BJ (cell line): ENCODE measurements at regions not wholly inside any gene's neighbourhood (a gene's known extent, or its start where the extent isn't known, plus 50 kb on each side); places are given as distances from the start of the nearest gene placed in this dataset.

Experiments
- CTCF ChIA-PET: fragments of 350-600 bp; formaldehyde crosslinking; extraction: SDS; loops from one replicate; lab custom pipeline; 2021; ENCODE audit warnings: antibody characterized with exemption, inconsistent platforms; lab: Yijun Ruan, JAX
- POLR2A ChIA-PET: fragments of 300-600 bp; sonication (Branson Sonifier 250); formaldehyde crosslinking; extraction: SDS; loops from one replicate; lab custom pipeline; 2021; ENCODE audit warnings: antibody characterized with exemption; lab: Charles Lee
- DNase-seq: peaks from one replicate; pipeline ENCODE4 v3.0.0-alpha.2; 2011; ENCODE audit warnings: low read depth
- H3K27me3 ChIP-seq: 2 replicates; pipeline ENCODE4 v1.6.0; 2011; ENCODE audit warnings: low read length; ENCODE audit not compliant: control insufficient read depth, insufficient read depth
- H3K36me3 ChIP-seq: 2 replicates; pipeline ENCODE4 v1.5.1; 2011; ENCODE audit warnings: low read length; ENCODE audit not compliant: control insufficient read depth, insufficient read depth
- H3K4me3 ChIP-seq: 2 replicates; pipeline ENCODE4 v1.5.1; 2011; ENCODE audit warnings: low read depth, mild to moderate bottlenecking, control low read depth, low read length
- TF ChIP-seq, protein P1 (sequence below): IDR thresholded peaks from 2 replicates; pipeline ENCODE4 v1.5.1; 2011; ENCODE audit warnings: low read depth, mild to moderate bottlenecking, control low read depth, inconsistent platforms, low read length, moderate library complexity; ENCODE audit not compliant: insufficient read depth

DNA sequence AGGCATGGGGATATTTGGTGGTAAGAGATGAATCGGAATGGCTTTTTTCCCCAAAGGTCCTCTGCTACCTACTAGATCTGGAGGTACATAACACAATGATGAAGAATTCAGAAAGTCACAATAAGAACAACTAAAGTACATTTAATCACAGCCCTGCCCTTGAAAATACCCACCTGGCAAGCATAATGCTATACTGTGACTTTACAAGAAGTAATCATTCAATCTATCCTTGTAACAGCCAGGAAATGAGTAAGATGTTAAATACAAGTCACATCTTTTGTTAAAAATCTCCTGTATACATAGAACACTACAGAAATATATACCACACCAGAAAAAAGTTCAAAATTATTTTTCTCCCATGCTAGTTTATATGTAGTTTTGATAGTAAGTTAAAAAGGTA is 108.3 kb upstream of the ABCB5 start:
- DNase-seq = no peak
- Histone ChIP-seq H3K4me3 (no peak overlapping the region), H3K27me3 (no peaks in the 10 kb centered on the region), H3K36me3 (no peaks in the 10 kb centered on the region)
- POLR2A ChIA-PET = no interaction called here
- CTCF ChIA-PET = no interaction called here
- TF ChIP-seq, protein P1, sequence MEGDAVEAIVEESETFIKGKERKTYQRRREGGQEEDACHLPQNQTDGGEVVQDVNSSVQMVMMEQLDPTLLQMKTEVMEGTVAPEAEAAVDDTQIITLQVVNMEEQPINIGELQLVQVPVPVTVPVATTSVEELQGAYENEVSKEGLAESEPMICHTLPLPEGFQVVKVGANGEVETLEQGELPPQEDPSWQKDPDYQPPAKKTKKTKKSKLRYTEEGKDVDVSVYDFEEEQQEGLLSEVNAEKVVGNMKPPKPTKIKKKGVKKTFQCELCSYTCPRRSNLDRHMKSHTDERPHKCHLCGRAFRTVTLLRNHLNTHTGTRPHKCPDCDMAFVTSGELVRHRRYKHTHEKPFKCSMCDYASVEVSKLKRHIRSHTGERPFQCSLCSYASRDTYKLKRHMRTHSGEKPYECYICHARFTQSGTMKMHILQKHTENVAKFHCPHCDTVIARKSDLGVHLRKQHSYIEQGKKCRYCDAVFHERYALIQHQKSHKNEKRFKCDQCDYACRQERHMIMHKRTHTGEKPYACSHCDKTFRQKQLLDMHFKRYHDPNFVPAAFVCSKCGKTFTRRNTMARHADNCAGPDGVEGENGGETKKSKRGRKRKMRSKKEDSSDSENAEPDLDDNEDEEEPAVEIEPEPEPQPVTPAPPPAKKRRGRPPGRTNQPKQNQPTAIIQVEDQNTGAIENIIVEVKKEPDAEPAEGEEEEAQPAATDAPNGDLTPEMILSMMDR = no peak

DNA sequence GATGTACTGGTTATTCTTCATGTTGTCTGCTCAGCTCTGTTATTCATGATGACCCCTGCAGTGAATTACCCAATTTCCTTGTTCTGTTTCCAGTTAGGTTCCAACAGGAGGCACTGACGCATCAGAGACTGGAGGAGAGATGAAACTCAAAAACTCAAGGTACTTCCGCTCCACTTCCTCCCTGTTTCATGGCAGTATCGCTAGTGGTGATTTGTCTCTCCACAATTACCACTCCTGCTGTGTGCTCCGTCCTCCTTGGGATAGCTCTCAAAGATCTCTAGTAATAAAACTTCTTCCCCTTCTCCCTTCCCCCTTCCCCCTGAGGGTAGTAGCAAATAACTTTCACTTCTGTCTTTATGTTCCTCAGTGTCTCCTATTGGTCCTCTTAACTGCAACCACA is 107.4 kb upstream of the ABCB5 start:
- POLR2A ChIA-PET = no interaction called here
- Histone ChIP-seq H3K36me3 (no peaks in the 10 kb centered on the region), H3K27me3 (no peaks in the 10 kb centered on the region), H3K4me3 (no peak overlapping the region)
- TF ChIP-seq, protein P1 = no peak
- CTCF ChIA-PET = no interaction called here
- no peak for DNase-seq

DNA sequence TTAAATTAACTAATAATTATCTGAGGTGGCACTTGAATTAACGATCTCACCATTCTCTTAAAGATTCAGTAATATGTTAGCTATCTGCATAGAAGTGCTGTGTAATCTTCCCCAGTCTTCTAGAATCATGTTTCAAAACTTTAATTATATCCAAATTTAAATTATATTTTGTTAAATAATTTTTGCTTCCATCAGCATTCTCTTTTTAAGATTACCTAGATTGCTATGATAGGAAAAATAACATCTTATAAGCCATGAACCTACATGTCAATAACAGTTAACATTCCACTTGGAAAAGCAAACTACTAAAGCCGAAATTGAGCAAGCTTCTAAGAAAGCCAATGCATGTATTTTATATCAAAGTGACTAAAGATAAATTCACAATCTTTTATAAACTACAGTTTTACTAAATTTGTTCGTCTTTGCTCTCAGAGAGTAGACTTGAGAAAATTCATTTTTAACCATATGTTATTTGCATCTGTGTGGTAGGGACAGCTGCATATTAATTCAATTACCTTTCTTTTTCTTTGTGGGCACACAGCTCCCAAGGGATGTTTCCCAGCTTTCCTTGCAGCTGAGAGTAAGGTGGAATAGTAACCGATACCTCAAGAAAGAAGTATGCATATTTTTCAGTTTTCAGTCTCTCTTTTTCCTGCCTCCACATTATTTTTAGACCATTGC is 105.4 kb upstream of the ABCB5 start:
- CTCF ChIA-PET = no interaction called here
- H3K4me3 ChIP-seq = no peak overlapping the region
- no peaks in the 10 kb centered on the region for H3K36me3 ChIP-seq
- TF ChIP-seq, protein P1 = no peak
- H3K27me3 ChIP-seq = no peaks in the 10 kb centered on the region
- POLR2A ChIA-PET = no interaction called here
- no peak for DNase-seq

DNA sequence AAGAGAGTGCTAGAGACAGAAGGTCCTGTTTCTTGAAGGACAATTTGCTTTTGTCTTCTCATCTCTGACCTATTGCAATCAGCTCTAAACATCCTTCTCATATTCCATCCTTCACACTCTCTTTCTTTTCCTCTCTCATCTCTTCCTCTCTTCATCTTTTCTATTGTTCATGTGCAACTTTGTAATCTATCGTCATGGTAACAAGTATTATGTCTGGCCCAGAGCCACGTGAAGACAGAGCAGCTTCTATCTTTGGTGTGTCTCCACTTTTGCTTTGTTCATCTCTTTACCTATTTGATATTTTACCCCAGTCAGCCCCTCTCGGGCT is 104.9 kb upstream of the ABCB5 start:
- TF ChIP-seq, protein P1 = no peak
- no peak for DNase-seq
- Histone ChIP-seq H3K4me3 (no peak overlapping the region), H3K27me3 (no peaks in the 10 kb centered on the region), H3K36me3 (no peaks in the 10 kb centered on the region)
- ChIA-PET POLR2A (no interaction called here), CTCF (no interaction called here)

DNA sequence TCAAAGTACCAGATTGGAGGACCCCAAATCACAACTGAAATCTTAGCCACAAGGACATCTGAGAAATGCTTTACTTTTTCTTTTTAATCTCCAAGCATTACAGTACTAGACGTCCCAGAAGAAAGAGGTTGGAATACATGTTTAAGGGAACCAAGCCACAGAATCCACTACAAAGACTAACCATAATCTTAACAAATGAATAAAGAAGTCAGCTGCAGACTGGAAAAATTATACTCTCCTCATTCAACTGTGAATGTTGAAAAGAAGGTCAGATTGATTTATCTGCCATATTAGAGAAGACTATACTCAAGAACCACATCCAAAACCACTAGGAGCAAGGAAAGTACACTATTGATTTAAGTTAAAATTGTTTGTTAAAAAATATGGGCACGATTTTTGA is 102.1 kb upstream of the ABCB5 start:
- ChIA-PET CTCF (no interaction called here), POLR2A (no interaction called here)
- no peaks in the 10 kb centered on the region for H3K27me3 ChIP-seq
- TF ChIP-seq, protein P1 = no peak
- DNase-seq = no peak
- no peak overlapping the region for H3K4me3 ChIP-seq
- H3K36me3 ChIP-seq = no peaks in the 10 kb centered on the region
